Hindlimb muscle (tissue), 1 donor: ENCODE measurements at regions not wholly inside any gene's neighbourhood (a gene's known extent, or its start where the extent isn't known, plus 50 kb on each side); places are given as distances from the start of the nearest gene placed in this dataset.
"Not testable (repeated sequence)": the region's sequence is repeated elsewhere in the genome, so short reads cannot be mapped to it uniquely, and the experiment has no call there.

Source experiments
- DNase-seq: peaks from one replicate; pipeline ENCODE4 v3.0.0-alpha.2; 2013

- DNase-seq = no peak
Measured at GRCh38 chr13:46463719-46464118, 76.7 kb upstream of the RUBCNL start.

GRCh38 chr13:46460223-46460622, 73.2 kb upstream of the RUBCNL start:
- not testable (repeated sequence) for DNase-seq

- not testable (repeated sequence) for DNase-seq
Measured at GRCh38 chr13:46457255-46457654, 70.2 kb upstream of the RUBCNL start.

- not testable (repeated sequence) for DNase-seq
Measured at GRCh38 chr13:46455924-46456323, 68.9 kb upstream of the RUBCNL start.

GRCh38 chr13:46451145-46451544, 64.1 kb upstream of the RUBCNL start:
- DNase-seq = not testable (repeated sequence)

- DNase-seq = not testable (repeated sequence)
Measured at GRCh38 chr13:46449949-46450348, 62.9 kb upstream of the RUBCNL start.

GRCh38 chr13:46448148-46448547, 61.1 kb upstream of the RUBCNL start:
- DNase-seq = not testable (repeated sequence)

GRCh38 chr13:46437808-46438404, 50.9 kb upstream of the RUBCNL start:
- DNase-seq = peak; percentile 32
